ENCODE measurements at regions not wholly inside any gene's neighbourhood (a gene's known extent, or its start where the extent isn't known, plus 50 kb on each side); places are given as distances from the start of the nearest gene placed in this dataset.

GRCh38 chr4:106624671-106625070, 256.1 kb upstream of the GIMD1 start:
- TF ChIP-seq CTCF (IDR thresholded peaks at IDR 0.05; ENCODE audit: low read length) (no peak), EZH2 (optimal IDR thresholded peaks at IDR 0.05; ENCODE audit: low read depth, low read length) (no peak)

Data from MM.1S (cell line).